ENCODE measurements at regions not wholly inside any gene's neighbourhood (a gene's known extent, or its start where the extent isn't known, plus 50 kb on each side); places are given as distances from the start of the nearest gene placed in this dataset.

- TF ChIP-seq CTCF (conservative IDR thresholded peaks at IDR 0.05; ENCODE audit: low read depth in 2 of 2) (no peak), JUNB (IDR thresholded peaks at IDR 0.05; ENCODE audit: unreplicated experiment) (no peak), EZH2 (IDR thresholded peaks at IDR 0.05; ENCODE audit: low read depth, unreplicated experiment) (no peak), POLR2AphosphoS5 (IDR thresholded peaks at IDR 0.05; ENCODE audit: low read depth) (no peak), CREB1 (CRISPR knock-in tag; IDR thresholded peaks at IDR 0.05; ENCODE audit: low read depth) (no peak)
- TF ChIP-seq, protein P1, sequence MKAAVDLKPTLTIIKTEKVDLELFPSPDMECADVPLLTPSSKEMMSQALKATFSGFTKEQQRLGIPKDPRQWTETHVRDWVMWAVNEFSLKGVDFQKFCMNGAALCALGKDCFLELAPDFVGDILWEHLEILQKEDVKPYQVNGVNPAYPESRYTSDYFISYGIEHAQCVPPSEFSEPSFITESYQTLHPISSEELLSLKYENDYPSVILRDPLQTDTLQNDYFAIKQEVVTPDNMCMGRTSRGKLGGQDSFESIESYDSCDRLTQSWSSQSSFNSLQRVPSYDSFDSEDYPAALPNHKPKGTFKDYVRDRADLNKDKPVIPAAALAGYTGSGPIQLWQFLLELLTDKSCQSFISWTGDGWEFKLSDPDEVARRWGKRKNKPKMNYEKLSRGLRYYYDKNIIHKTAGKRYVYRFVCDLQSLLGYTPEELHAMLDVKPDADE (IDR thresholded peaks at IDR 0.05): no peak
Measured at GRCh38 chr5:110064603-110065268, 375.0 kb downstream of the MAN2A1 start (continued).

GRCh38 chr5:110070836-110071235, 381.1 kb downstream of the MAN2A1 start:
- Histone ChIP-seq H3K4me1 (ENCODE audit: insufficient read depth) (no peaks in the 10 kb centered on the region), H3F3A (replicated peaks; ENCODE audit: low read depth) (no peaks in the 10 kb centered on the region), H3K4me3 (no peak overlapping the region), H3K9me2 (ENCODE audit: insufficient read depth) (no peaks in the 10 kb centered on the region), H3K79me2 (replicated peaks; ENCODE audit: insufficient read depth) (no peaks in the 10 kb centered on the region), H3K36me3 (ENCODE audit: insufficient read depth) (no peaks in the 10 kb centered on the region), H3K4me2 (no peak overlapping the region), H2AFZ (no peak overlapping the region), H3K27ac (ENCODE audit: low read depth) (no peak overlapping the region), H3K27me3 (ENCODE audit: insufficient read depth) (no peaks in the 10 kb centered on the region), H4K20me1 (replicated peaks; ENCODE audit: insufficient read depth) (no peaks in the 10 kb centered on the region)
- no peak overlapping the region for H3K4me3 Mint-ChIP-seq
- H3K27me3 Mint-ChIP-seq (ENCODE audit: insufficient read depth, low read depth, poor library complexity): peaks cover 3% of the 10 kb centered on the region
- no peak overlapping the region for H3K27ac Mint-ChIP-seq
- no peak for ATAC-seq
- H3K4me1 Mint-ChIP-seq: no peaks in the 10 kb centered on the region
- peaks cover 18% of the 10 kb centered on the region for H3K9me3 Mint-ChIP-seq
- no peak for DNase-seq (ENCODE audit: low spot score)
- TF ChIP-seq CREB1 (CRISPR knock-in tag; IDR thresholded peaks at IDR 0.05; ENCODE audit: low read depth): no peak
- peaks cover 8% of the 10 kb centered on the region; the same call in 2 of the 3 replicates for H3K36me3 Mint-ChIP-seq (ENCODE audit: low read depth)

GRCh38 chr5:110072651-110073050, 382.9 kb downstream of the MAN2A1 start:
- Histone ChIP-seq H4K20me1 (replicated peaks; ENCODE audit: insufficient read depth) (no peaks in the 10 kb centered on the region), H3K4me3 (no peak overlapping the region), H3F3A (replicated peaks; ENCODE audit: low read depth) (no peaks in the 10 kb centered on the region), H3K27me3 (ENCODE audit: insufficient read depth) (no peaks in the 10 kb centered on the region), H3K27ac (ENCODE audit: low read depth) (no peak overlapping the region), H3K9me2 (ENCODE audit: insufficient read depth) (peaks cover 7% of the 10 kb centered on the region; the same call in 1 of the 2 replicates), H3K4me1 (ENCODE audit: insufficient read depth) (no peaks in the 10 kb centered on the region), H2AFZ (no peak overlapping the region), H3K36me3 (ENCODE audit: insufficient read depth) (no peaks in the 10 kb centered on the region), H3K79me2 (replicated peaks; ENCODE audit: insufficient read depth) (no peaks in the 10 kb centered on the region), H3K4me2 (no peak overlapping the region)
- Mint-ChIP-seq H3K4me1 (no peaks in the 10 kb centered on the region), H3K9me3 (peaks cover 18% of the 10 kb centered on the region), H3K36me3 (ENCODE audit: low read depth) (peaks cover 8% of the 10 kb centered on the region; the same call in 2 of the 3 replicates), H3K4me3 (no peak overlapping the region), H3K27me3 (ENCODE audit: insufficient read depth, low read depth, poor library complexity) (peaks cover 3% of the 10 kb centered on the region), H3K27ac (no peak overlapping the region)
- ATAC-seq (no peak), DNase-seq (ENCODE audit: low spot score) (no peak)
- TF ChIP-seq CTCF (conservative IDR thresholded peaks at IDR 0.05; ENCODE audit: low read depth in 2 of 2): no peak
- TF ChIP-seq, protein P2, sequence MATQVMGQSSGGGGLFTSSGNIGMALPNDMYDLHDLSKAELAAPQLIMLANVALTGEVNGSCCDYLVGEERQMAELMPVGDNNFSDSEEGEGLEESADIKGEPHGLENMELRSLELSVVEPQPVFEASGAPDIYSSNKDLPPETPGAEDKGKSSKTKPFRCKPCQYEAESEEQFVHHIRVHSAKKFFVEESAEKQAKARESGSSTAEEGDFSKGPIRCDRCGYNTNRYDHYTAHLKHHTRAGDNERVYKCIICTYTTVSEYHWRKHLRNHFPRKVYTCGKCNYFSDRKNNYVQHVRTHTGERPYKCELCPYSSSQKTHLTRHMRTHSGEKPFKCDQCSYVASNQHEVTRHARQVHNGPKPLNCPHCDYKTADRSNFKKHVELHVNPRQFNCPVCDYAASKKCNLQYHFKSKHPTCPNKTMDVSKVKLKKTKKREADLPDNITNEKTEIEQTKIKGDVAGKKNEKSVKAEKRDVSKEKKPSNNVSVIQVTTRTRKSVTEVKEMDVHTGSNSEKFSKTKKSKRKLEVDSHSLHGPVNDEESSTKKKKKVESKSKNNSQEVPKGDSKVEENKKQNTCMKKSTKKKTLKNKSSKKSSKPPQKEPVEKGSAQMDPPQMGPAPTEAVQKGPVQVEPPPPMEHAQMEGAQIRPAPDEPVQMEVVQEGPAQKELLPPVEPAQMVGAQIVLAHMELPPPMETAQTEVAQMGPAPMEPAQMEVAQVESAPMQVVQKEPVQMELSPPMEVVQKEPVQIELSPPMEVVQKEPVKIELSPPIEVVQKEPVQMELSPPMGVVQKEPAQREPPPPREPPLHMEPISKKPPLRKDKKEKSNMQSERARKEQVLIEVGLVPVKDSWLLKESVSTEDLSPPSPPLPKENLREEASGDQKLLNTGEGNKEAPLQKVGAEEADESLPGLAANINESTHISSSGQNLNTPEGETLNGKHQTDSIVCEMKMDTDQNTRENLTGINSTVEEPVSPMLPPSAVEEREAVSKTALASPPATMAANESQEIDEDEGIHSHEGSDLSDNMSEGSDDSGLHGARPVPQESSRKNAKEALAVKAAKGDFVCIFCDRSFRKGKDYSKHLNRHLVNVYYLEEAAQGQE (IDR thresholded peaks at IDR 0.05; ENCODE audit: unreplicated experiment): no peak
- TF ChIP-seq STAT1 (IDR thresholded peaks at IDR 0.05; ENCODE audit: unreplicated experiment): no peak
- no peak for TF ChIP-seq NANOG (IDR thresholded peaks at IDR 0.05; ENCODE audit: borderline replicate concordance)
- TF ChIP-seq ZNF331 (CRISPR knock-in tag; IDR thresholded peaks at IDR 0.05; ENCODE audit: low read depth): no peak
- no peak for TF ChIP-seq JUNB (IDR thresholded peaks at IDR 0.05; ENCODE audit: unreplicated experiment)
- TF ChIP-seq CREB1 (CRISPR knock-in tag; IDR thresholded peaks at IDR 0.05; ENCODE audit: low read depth): no peak
- TF ChIP-seq EZH2phosphoT487 (IDR thresholded peaks at IDR 0.05; ENCODE audit: unreplicated experiment): no peak

Measured in GM23338 (cell line).